SK-MEL-5 (cell line): ENCODE measurements at regions not wholly inside any gene's neighbourhood (a gene's known extent, or its start where the extent isn't known, plus 50 kb on each side); places are given as distances from the start of the nearest gene placed in this dataset.

Experiments
- DNase-seq: peaks from one replicate; pipeline ENCODE4 v3.0.0-alpha.2; 2016; ENCODE audit warnings: low read depth, low spot score
- in situ Hi-C: cut with HindIII; loops from 2 replicates; pipeline ENCODE4 v1.10.0; 2016; ENCODE audit warnings: low sequenced_read_pairs, high pct_unique_total_duplicates, low pct_unique_long_range_greater_than_20kb

- in situ Hi-C loops = no loop called here
- no peak for DNase-seq
These were observed 220.1 kb downstream of the BCAT1 start for GRCh38 chr12:24728826-24729225.

GRCh38 chr12:24728366-24728765 is 220.5 kb downstream of the BCAT1 start:
- in situ Hi-C loops = no loop called here

GRCh38 chr12:24725616-24726015 is 223.3 kb downstream of the BCAT1 start:
- DNase-seq = no peak
- in situ Hi-C loops = no loop called here

More at GRCh38 chr12:24728366-24728765, 220.5 kb downstream of the BCAT1 start:
- peak; percentile 65 for DNase-seq

- in situ Hi-C loops = no loop called here
- no peak for DNase-seq
These were observed 224.1 kb downstream of the BCAT1 start for GRCh38 chr12:24724814-24725213.

- no peak for DNase-seq
- in situ Hi-C loops = no loop called here
These were observed 225.1 kb downstream of the BCAT1 start for GRCh38 chr12:24723759-24724158.

GRCh38 chr12:24721191-24721590 is 227.7 kb downstream of the BCAT1 start:
- in situ Hi-C loops = no loop called here
- DNase-seq = no peak

GRCh38 chr12:24719293-24719721 is 229.6 kb downstream of the BCAT1 start:
- in situ Hi-C loops = no loop called here
- DNase-seq = no peak

- DNase-seq = no peak
- in situ Hi-C loops = no loop called here
These were observed 230.3 kb downstream of the BCAT1 start for GRCh38 chr12:24718617-24719016.

- in situ Hi-C loops = no loop called here
- DNase-seq = no peak
These were observed 234.7 kb downstream of the BCAT1 start for GRCh38 chr12:24714237-24714636.

GRCh38 chr12:24711056-24712008 is 237.6 kb downstream of the BCAT1 start:
- in situ Hi-C loops = no loop called here
- no peak for DNase-seq

GRCh38 chr12:24709216-24709615 is 239.7 kb downstream of the BCAT1 start:
- DNase-seq = no peak
- in situ Hi-C loops = no loop called here

- in situ Hi-C loops = no loop called here
- DNase-seq = no peak
These were observed 240.2 kb downstream of the BCAT1 start for GRCh38 chr12:24708718-24709117.

- no peak for DNase-seq
- in situ Hi-C loops = no loop called here
These were observed 240.9 kb downstream of the BCAT1 start for GRCh38 chr12:24708043-24708442.

- DNase-seq = no peak
- in situ Hi-C loops = no loop called here
These were observed 241.6 kb downstream of the BCAT1 start for GRCh38 chr12:24707334-24707733.

GRCh38 chr12:24705741-24706358 is 243.1 kb downstream of the BCAT1 start:
- no peak for DNase-seq
- in situ Hi-C loops = no loop called here

- DNase-seq = no peak
- in situ Hi-C loops = no loop called here
These were observed 243.7 kb downstream of the BCAT1 start for GRCh38 chr12:24705216-24705615.

GRCh38 chr12:24701343-24701742 is 247.6 kb downstream of the BCAT1 start:
- in situ Hi-C loops = no loop called here
- DNase-seq = no peak

GRCh38 chr12:24698972-24699371 is 249.9 kb downstream of the BCAT1 start:
- no peak for DNase-seq
- in situ Hi-C loops = no loop called here

- peak; percentile 56 for DNase-seq
- in situ Hi-C loops = no loop called here
These were observed 251.1 kb downstream of the BCAT1 start for GRCh38 chr12:24697769-24698168.
